HepG2 (cell line): ENCODE measurements at regions not wholly inside any gene's neighbourhood (a gene's known extent, or its start where the extent isn't known, plus 50 kb on each side); places are given as distances from the start of the nearest gene placed in this dataset.

Experiments
- ATAC-seq: fragments of 200-7000 bp; cut with Tn5 transposase; 3 replicates; pipeline ENCODE4 v1.9.1; 2020; ENCODE audit warnings: mild to moderate bottlenecking, moderate library complexity
- BruUV-seq: library from RNA; stranded (reverse); fragments of 400-500 nt; replicated peaks from 2 replicates; lab custom pipeline; 2021; lab: Mats Ljungman, UMichigan
- CTCF ChIA-PET: fragments of 300-600 bp; formaldehyde crosslinking; extraction: SDS; loops from one replicate; lab custom pipeline; 2021; ENCODE audit warnings: low total read pairs, inconsistent platforms, low intra/inter-chr PET ratio; lab: Yijun Ruan, JAX
- POLR2A ChIA-PET: fragments of 350-600 bp; sonication (Branson Sonifier 250); formaldehyde crosslinking; loops from one replicate; lab custom pipeline; 2020; ENCODE audit warnings: antibody characterized with exemption, inconsistent platforms; lab: Yijun Ruan, JAX
- DNase-seq: peaks from one replicate; pipeline ENCODE4 v3.0.0-alpha.2; 2015; ENCODE audit warnings: low spot score
- FAIRE-seq: peaks from 3 replicates; lab custom pipeline; 2011; peaks lifted over from hg19 to GRCh38; lab: Jason Lieb, UNC
- H2AFZ ChIP-seq: one replicate; pipeline ENCODE4 v1.6.1; 2011; ENCODE audit warnings: low read length, inconsistent platforms
- H3K27ac ChIP-seq: fragments of 300-600 bp; 3 replicates; pipeline ENCODE4 v1.8.0; 2011; ENCODE audit warnings: mixed run types, mild to moderate bottlenecking, mixed read lengths, low read length, inconsistent platforms; ENCODE audit not compliant: insufficient read depth; ENCODE audit errors: extremely low read length
- H3K27me3 ChIP-seq, 2 experiments: fragments of 200-600 bp in 1 of 2; 2 replicates in 1 of 2; 3 replicates in 1 of 2; pipeline versions ENCODE4 v1.6.0 to v1.8.0; 2011; ENCODE audit warnings: low read length in 2 of 2, mild to moderate bottlenecking in 2 of 2, moderate library complexity in 2 of 2, inconsistent platforms in 1 of 2; ENCODE audit not compliant: insufficient read depth in 2 of 2, control insufficient read depth in 1 of 2
- H3K36me3 ChIP-seq, 2 experiments: fragments of 200-600 bp in 1 of 2; replicated peaks in 1 of 2; 2 replicates in 1 of 2; 3 replicates in 1 of 2; pipeline versions ENCODE4 v1.5.1 to v1.8.0; 2011; ENCODE audit warnings: low read length in 2 of 2, inconsistent platforms in 1 of 2; ENCODE audit not compliant: insufficient read depth in 2 of 2, control insufficient read depth in 1 of 2
- H3K4me1 ChIP-seq: 2 replicates; pipeline ENCODE4 v1.5.1; 2012; ENCODE audit warnings: low read length, inconsistent platforms; ENCODE audit not compliant: insufficient read depth
- H3K4me2 ChIP-seq: 2 replicates; pipeline ENCODE4 v1.6.0; 2011; ENCODE audit warnings: low read depth, low read length, inconsistent platforms
- H3K4me3 ChIP-seq, 3 experiments: fragments of 200-600 bp in 1 of 3; sonication (generic), shearing (Covaris generic) in 1 of 3; replicated peaks in 1 of 3; 2 replicates each; pipeline ENCODE4 v1.5.1; 2011 to 2016; ENCODE audit warnings: low read length in 3 of 3, inconsistent platforms in 2 of 3, low read depth in 2 of 3, mild to moderate bottlenecking in 2 of 3, control low read depth in 1 of 3, mixed read lengths in 1 of 3; ENCODE audit not compliant: insufficient read depth in 1 of 3
- H3K79me2 ChIP-seq: one replicate; pipeline ENCODE4 v1.6.1; 2011; ENCODE audit warnings: low read length, inconsistent platforms; ENCODE audit not compliant: insufficient read depth
- H3K9ac ChIP-seq: 2 replicates; pipeline ENCODE4 v1.6.0; 2011; ENCODE audit warnings: mild to moderate bottlenecking, low read depth, low read length, inconsistent platforms; ENCODE audit not compliant: insufficient read depth
- H3K9me3 ChIP-seq: 2 replicates; pipeline ENCODE4 v1.5.1; 2012; ENCODE audit warnings: mild to moderate bottlenecking, low read length
- H4K20me1 ChIP-seq: 2 replicates; pipeline ENCODE4 v1.6.0; 2011; ENCODE audit warnings: inconsistent platforms, mild to moderate bottlenecking, low read length, moderate library complexity; ENCODE audit not compliant: insufficient read depth
- CREBL2 ChIP-seq: sonication (generic); formaldehyde crosslinking; IDR thresholded peaks from 2 replicates; pipeline ENCODE4 v1.8.1; 2023; ENCODE audit warnings: missing genetic modification reagents, mild to moderate bottlenecking, borderline replicate concordance
- CSRNP2 ChIP-seq: sonication (generic); formaldehyde crosslinking; conservative IDR thresholded peaks from 2 replicates; pipeline ENCODE4 v1.8.0; 2022; ENCODE audit warnings: low read depth, missing genetic modification reagents
- FOXP1 ChIP-seq, 2 experiments: fragments of 450-650 bp in 1 of 2; IDR thresholded peaks; 2 replicates each; pipeline ENCODE4 v1.6.1; 2017 to 2018; ENCODE audit warnings: antibody characterized with exemption in 1 of 2
- HIVEP1 ChIP-seq: sonication (generic); formaldehyde crosslinking; IDR thresholded peaks from 2 replicates; pipeline ENCODE4 v1.4.0; 2020; ENCODE audit warnings: mild to moderate bottlenecking, missing genetic modification reagents
- JDP2 ChIP-seq: sonication (generic); formaldehyde crosslinking; IDR thresholded peaks from 2 replicates; pipeline ENCODE4 v1.8.1; 2022; ENCODE audit warnings: missing genetic modification reagents, borderline replicate concordance
- KDM4B ChIP-seq: sonication (generic); formaldehyde crosslinking; IDR thresholded peaks from 2 replicates; pipeline ENCODE4 v1.4.0; 2020; ENCODE audit warnings: missing genetic modification reagents
- NFYC ChIP-seq: IDR thresholded peaks from 2 replicates; pipeline ENCODE4 v1.6.1; 2016; ENCODE audit warnings: missing genetic modification reagents, missing compliant biosample characterization
- NR2F6 ChIP-seq, 2 experiments: IDR thresholded peaks; 2 replicates each; pipeline ENCODE4 v1.6.1; 2016; ENCODE audit warnings: antibody characterized with exemption in 1 of 2, mild to moderate bottlenecking in 1 of 2
- SAFB2 ChIP-seq: sonication (generic); formaldehyde crosslinking; IDR thresholded peaks from 2 replicates; pipeline ENCODE4 v1.5.1; 2020; ENCODE audit warnings: missing genetic modification reagents, low read depth, mild to moderate bottlenecking, borderline replicate concordance
- SALL1 ChIP-seq: sonication (generic); formaldehyde crosslinking; IDR thresholded peaks from 2 replicates; pipeline ENCODE4 v1.8.0; 2022; ENCODE audit warnings: mild to moderate bottlenecking, missing genetic modification reagents
- SMARCE1 ChIP-seq: fragments of 450-650 bp; IDR thresholded peaks from 2 replicates; pipeline ENCODE4 v1.6.1; 2017; ENCODE audit warnings: borderline replicate concordance
- ZBTB7A ChIP-seq: sonication (generic); formaldehyde crosslinking; IDR thresholded peaks from 2 replicates; pipeline ENCODE4 v1.8.0; 2022; ENCODE audit warnings: mild to moderate bottlenecking, missing genetic modification reagents
- ZFP1 ChIP-seq: IDR thresholded peaks from 2 replicates; pipeline ENCODE4 v1.6.1; 2016
- ZFP91 ChIP-seq: sonication (generic); formaldehyde crosslinking; IDR thresholded peaks from 2 replicates; pipeline ENCODE4 v1.9.0; 2022; ENCODE audit warnings: missing genetic modification reagents, mild to moderate bottlenecking, borderline replicate concordance
- ZNF672 ChIP-seq: sonication (generic); formaldehyde crosslinking; IDR thresholded peaks from 2 replicates; pipeline ENCODE4 v1.8.1; 2022; ENCODE audit warnings: missing genetic modification reagents
- ZNF746 ChIP-seq: sonication (generic); formaldehyde crosslinking; IDR thresholded peaks from 2 replicates; pipeline ENCODE4 v1.8.0; 2022; ENCODE audit warnings: mild to moderate bottlenecking, missing genetic modification reagents
- ZNF776 ChIP-seq: sonication (generic); formaldehyde crosslinking; IDR thresholded peaks from 2 replicates; pipeline ENCODE4 v1.4.0; 2020; ENCODE audit warnings: mild to moderate bottlenecking, missing genetic modification reagents
- WGBS: methylation state at CpG from one replicate; pipeline ENCODE4 v1.1.6; 2017; ENCODE audit warnings: low lambda C conversion rate; 5-methylcytosine and 5-hydroxymethylcytosine counted together
- in situ Hi-C: cut with HindIII; loops from 2 replicates; pipeline ENCODE4 v1.10.0; 2017; ENCODE audit warnings: low pct_unique_long_range_greater_than_20kb; ENCODE audit not compliant: extremely low pct_ligation_motif_present
- intact Hi-C: fragments of 100-400 bp; cut with micrococcal nuclease; formaldehyde crosslinking; loops from one replicate; pipeline ENCODE4 v1.10.0; 2022; ENCODE audit not compliant: unreplicated experiment
- TF ChIP-seq, protein P1 (sequence below): sonication (generic); formaldehyde crosslinking; IDR thresholded peaks from 2 replicates; pipeline ENCODE4 v1.5.1; 2020; ENCODE audit warnings: missing genetic modification reagents, mild to moderate bottlenecking, borderline replicate concordance
- TF ChIP-seq, protein P2 (sequence below): sonication (generic); formaldehyde crosslinking; conservative IDR thresholded peaks from 2 replicates; pipeline ENCODE4 v1.5.0; 2020; ENCODE audit warnings: missing genetic modification reagents

- peaks cover 100% of the 10 kb centered on the region for H3K9me3 ChIP-seq
- FAIRE-seq (no peak), ATAC-seq (no peak), DNase-seq (no peak)
- H3K9ac ChIP-seq, result no peak overlapping the region
- TF ChIP-seq ZFP91 (CRISPR knock-in tag), result no peak
- TF ChIP-seq SAFB2 (CRISPR knock-in tag), result no peak
- no peak for TF ChIP-seq FOXP1 (IDR thresholded peaks at IDR 0.05)
- TF ChIP-seq FOXP1 (CRISPR knock-in tag; IDR thresholded peaks at IDR 0.05), result no peak
- no peak for TF ChIP-seq ZNF746
- no peak for TF ChIP-seq CSRNP2
- TF ChIP-seq ZBTB7A (CRISPR knock-in tag), result no peak
- no peak for TF ChIP-seq NFYC (CRISPR knock-in tag)
- no peak for TF ChIP-seq KDM4B (CRISPR knock-in tag)
- no peak for TF ChIP-seq SMARCE1
- TF ChIP-seq ZNF776 (CRISPR knock-in tag), result no peak
- TF ChIP-seq HIVEP1 (CRISPR knock-in tag), result no peak
- no peak for TF ChIP-seq JDP2 (CRISPR knock-in tag)
- TF ChIP-seq CREBL2 (CRISPR knock-in tag), result no peak
- TF ChIP-seq, protein P1, sequence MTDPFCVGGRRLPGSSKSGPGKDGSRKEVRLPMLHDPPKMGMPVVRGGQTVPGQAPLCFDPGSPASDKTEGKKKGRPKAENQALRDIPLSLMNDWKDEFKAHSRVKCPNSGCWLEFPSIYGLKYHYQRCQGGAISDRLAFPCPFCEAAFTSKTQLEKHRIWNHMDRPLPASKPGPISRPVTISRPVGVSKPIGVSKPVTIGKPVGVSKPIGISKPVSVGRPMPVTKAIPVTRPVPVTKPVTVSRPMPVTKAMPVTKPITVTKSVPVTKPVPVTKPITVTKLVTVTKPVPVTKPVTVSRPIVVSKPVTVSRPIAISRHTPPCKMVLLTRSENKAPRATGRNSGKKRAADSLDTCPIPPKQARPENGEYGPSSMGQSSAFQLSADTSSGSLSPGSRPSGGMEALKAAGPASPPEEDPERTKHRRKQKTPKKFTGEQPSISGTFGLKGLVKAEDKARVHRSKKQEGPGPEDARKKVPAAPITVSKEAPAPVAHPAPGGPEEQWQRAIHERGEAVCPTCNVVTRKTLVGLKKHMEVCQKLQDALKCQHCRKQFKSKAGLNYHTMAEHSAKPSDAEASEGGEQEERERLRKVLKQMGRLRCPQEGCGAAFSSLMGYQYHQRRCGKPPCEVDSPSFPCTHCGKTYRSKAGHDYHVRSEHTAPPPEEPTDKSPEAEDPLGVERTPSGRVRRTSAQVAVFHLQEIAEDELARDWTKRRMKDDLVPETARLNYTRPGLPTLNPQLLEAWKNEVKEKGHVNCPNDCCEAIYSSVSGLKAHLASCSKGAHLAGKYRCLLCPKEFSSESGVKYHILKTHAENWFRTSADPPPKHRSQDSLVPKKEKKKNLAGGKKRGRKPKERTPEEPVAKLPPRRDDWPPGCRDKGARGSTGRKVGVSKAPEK (CRISPR knock-in tag), result no peak
- TF ChIP-seq ZFP1, result no peak
- TF ChIP-seq, protein P2, sequence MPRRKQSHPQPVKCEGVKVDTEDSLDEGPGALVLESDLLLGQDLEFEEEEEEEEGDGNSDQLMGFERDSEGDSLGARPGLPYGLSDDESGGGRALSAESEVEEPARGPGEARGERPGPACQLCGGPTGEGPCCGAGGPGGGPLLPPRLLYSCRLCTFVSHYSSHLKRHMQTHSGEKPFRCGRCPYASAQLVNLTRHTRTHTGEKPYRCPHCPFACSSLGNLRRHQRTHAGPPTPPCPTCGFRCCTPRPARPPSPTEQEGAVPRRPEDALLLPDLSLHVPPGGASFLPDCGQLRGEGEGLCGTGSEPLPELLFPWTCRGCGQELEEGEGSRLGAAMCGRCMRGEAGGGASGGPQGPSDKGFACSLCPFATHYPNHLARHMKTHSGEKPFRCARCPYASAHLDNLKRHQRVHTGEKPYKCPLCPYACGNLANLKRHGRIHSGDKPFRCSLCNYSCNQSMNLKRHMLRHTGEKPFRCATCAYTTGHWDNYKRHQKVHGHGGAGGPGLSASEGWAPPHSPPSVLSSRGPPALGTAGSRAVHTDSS, result no peak
- no peak for TF ChIP-seq NR2F6 (IDR thresholded peaks at IDR 0.05)
- TF ChIP-seq NR2F6 (CRISPR knock-in tag; IDR thresholded peaks at IDR 0.05), result no peak
- no peak for TF ChIP-seq ZNF672 (CRISPR knock-in tag)
- no peak for TF ChIP-seq SALL1 (CRISPR knock-in tag)
- no peak overlapping the region for H2AFZ ChIP-seq
- H3K4me2 ChIP-seq, result no peak overlapping the region
- intact Hi-C loops (no loop called here), in situ Hi-C loops (loop anchor here (25.0 kb wide), 1 partner anchor 97 kb away; no protein-coding TSS in a partner anchor)
- no peaks in the 10 kb centered on the region for H3K36me3 ChIP-seq
- no peaks in the 10 kb centered on the region for H3K79me2 ChIP-seq
- H3K27me3 ChIP-seq, result no peaks in the 10 kb centered on the region
- 7% methylated on average over 7 of the region's 8 CpGs for WGBS
- CTCF ChIA-PET, result no interaction called here
- BruUV-seq, result no TSS peak
- POLR2A ChIA-PET, result no interaction called here
- H3K27ac ChIP-seq, result no peak overlapping the region
- H3K4me1 ChIP-seq, result no peaks in the 10 kb centered on the region
- no peaks in the 10 kb centered on the region for H4K20me1 ChIP-seq
- no peak overlapping the region for H3K4me3 ChIP-seq
Measured at GRCh38 chr16:35690413-35690812, 2231.0 kb downstream of the TP53TG3F start.
